AG04450 (cell line): ENCODE measurements at regions not wholly inside any gene's neighbourhood (a gene's known extent, or its start where the extent isn't known, plus 50 kb on each side); places are given as distances from the start of the nearest gene placed in this dataset.

Source experiments
- CTCF ChIA-PET: fragments of 300-600, 350-600 bp; formaldehyde crosslinking; extraction: SDS; loops from one replicate; lab custom pipeline; 2022; ENCODE audit warnings: antibody characterized with exemption, inconsistent platforms; lab: Charles Lee
- POLR2A ChIA-PET: fragments of 350-600 bp; formaldehyde crosslinking; extraction: SDS; loops from one replicate; lab custom pipeline; 2021; ENCODE audit warnings: antibody characterized with exemption, inconsistent platforms; lab: Yijun Ruan, JAX
- DNase-seq: peaks from one replicate; pipeline ENCODE4 v3.0.0-alpha.2; 2011; ENCODE audit warnings: low read depth, low spot score
- H3K27ac ChIP-seq: one replicate; pipeline ENCODE4 v1.5.1; 2012; ENCODE audit warnings: low read depth, low read length, control low read depth
- H3K27me3 ChIP-seq: one replicate; pipeline ENCODE4 v1.6.0; 2012; ENCODE audit warnings: low read length; ENCODE audit not compliant: control insufficient read depth, insufficient read depth
- H3K4me3 ChIP-seq: 2 replicates; pipeline ENCODE4 v1.5.1; 2011; ENCODE audit warnings: mild to moderate bottlenecking, low read depth, low read length, control low read depth
- H3K9me3 ChIP-seq: 2 replicates; pipeline ENCODE4 v1.5.1; 2012; ENCODE audit warnings: low read length; ENCODE audit not compliant: control insufficient read depth, insufficient read depth
- TF ChIP-seq, protein P1 (sequence below): IDR thresholded peaks from 2 replicates; pipeline ENCODE4 v1.5.1; 2011; ENCODE audit warnings: low read depth, low read length, control low read depth, inconsistent platforms

DNA sequence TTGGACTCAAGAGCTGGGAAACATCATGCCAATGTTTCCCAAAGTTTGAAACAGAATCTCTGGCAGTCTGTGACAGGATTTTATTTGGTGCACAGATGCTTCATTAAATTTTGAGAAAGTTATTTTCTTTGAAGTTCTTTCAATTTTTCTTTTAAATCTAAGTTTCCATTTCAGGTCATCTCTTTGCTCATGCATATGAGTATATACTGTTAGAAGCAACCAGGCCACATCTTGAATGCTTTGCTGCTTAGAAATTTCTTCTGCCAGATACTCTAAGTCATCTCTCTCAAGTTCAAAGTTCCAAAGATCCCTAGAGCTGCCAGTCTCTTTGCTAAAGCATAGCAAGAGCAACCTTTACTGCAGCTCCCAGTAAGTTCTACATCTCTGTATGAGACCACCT is 59.1 kb upstream of the CCDC28A start:
- Histone ChIP-seq H3K9me3 (0 out of 2 replicates have a peak, but pooled peaks cover 3% of the 10 kb centered on the region), H3K27ac (no peak overlapping the region), H3K4me3 (no peak overlapping the region), H3K27me3 (peaks cover 10% of the 10 kb centered on the region)
- TF ChIP-seq, protein P1, sequence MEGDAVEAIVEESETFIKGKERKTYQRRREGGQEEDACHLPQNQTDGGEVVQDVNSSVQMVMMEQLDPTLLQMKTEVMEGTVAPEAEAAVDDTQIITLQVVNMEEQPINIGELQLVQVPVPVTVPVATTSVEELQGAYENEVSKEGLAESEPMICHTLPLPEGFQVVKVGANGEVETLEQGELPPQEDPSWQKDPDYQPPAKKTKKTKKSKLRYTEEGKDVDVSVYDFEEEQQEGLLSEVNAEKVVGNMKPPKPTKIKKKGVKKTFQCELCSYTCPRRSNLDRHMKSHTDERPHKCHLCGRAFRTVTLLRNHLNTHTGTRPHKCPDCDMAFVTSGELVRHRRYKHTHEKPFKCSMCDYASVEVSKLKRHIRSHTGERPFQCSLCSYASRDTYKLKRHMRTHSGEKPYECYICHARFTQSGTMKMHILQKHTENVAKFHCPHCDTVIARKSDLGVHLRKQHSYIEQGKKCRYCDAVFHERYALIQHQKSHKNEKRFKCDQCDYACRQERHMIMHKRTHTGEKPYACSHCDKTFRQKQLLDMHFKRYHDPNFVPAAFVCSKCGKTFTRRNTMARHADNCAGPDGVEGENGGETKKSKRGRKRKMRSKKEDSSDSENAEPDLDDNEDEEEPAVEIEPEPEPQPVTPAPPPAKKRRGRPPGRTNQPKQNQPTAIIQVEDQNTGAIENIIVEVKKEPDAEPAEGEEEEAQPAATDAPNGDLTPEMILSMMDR, result no peak
- CTCF ChIA-PET, result interaction anchor here (1.6 kb wide), 1 partner anchor 11 kb away, joined by 4 read pairs; no protein-coding TSS in a partner anchor
- DNase-seq, result no peak
- POLR2A ChIA-PET, result no interaction called here

DNA sequence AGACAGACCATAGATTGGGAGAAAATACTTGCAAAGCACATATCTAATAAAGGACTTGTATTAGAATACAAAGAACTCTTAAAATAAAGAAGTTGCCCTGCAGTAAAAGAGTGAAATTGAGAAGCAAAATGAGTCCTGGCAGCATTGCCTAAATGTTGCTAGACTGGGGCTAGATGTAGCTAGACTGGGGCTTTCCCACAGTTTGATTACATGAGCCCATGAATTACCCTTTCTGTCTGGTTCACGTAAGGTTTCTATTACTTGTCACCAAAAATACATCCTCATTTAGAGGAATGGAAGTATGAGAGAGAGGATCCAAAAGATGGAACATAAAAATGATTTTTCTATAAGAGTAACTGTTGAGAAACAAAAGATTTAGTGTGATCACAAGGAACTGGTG is 57.6 kb upstream of the CCDC28A start:
- H3K27ac ChIP-seq, result no peak overlapping the region
- POLR2A ChIA-PET, result no interaction called here
- peaks cover 10% of the 10 kb centered on the region for H3K27me3 ChIP-seq
- DNase-seq, result no peak
- H3K4me3 ChIP-seq, result no peak overlapping the region
- CTCF ChIA-PET, result interaction anchor here (0.5 to 1.3 kb wide), 2 partner anchors 8 to 25 kb away, joined by 4 read pairs; no protein-coding TSS in a partner anchor
- H3K9me3 ChIP-seq, result 0 out of 2 replicates have a peak, but pooled peaks cover 3% of the 10 kb centered on the region
- TF ChIP-seq, protein P1, result no peak

DNA sequence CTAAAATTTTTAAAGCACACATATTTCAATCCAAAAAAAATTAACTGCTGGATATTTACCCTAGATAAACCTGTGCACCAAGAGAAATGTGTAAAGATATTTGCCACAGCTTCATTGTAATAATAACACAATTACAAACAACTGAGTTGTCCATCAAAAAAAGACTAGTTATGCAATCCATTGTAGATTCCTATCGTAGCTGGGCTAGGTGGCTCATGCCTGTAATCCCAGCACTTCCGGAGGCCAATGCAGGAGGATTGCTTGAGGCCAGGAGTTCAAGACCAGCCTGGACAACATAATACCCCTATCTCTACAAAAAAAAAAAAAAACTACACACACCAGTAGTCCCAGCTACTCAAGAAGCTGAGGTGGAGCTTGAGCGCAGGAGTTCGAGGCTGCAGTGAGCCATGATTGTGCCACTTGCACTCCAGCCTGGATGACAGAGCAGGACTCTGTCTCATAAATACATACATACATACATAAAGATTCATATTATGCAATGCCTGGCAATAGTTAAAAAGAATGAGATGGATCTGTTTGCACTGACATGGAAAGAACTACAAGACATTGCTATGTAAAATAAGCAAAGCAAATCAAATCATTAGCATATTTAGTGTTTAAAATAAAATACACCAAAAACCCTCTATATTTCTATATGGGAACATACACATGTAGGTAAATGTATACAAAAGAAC is 56.5 kb upstream of the CCDC28A start:
- ChIA-PET CTCF (no interaction called here), POLR2A (no interaction called here)
- no peak for DNase-seq
- Histone ChIP-seq H3K27ac (no peak overlapping the region), H3K27me3 (peaks cover 5% of the 10 kb centered on the region), H3K4me3 (no peak overlapping the region), H3K9me3 (no peaks in the 10 kb centered on the region)
- TF ChIP-seq, protein P1, result no peak

- Histone ChIP-seq H3K27me3 (peaks cover 2% of the 10 kb centered on the region), H3K4me3 (no peak overlapping the region), H3K9me3 (no peaks in the 10 kb centered on the region), H3K27ac (no peak overlapping the region)
- DNase-seq, result no peak
- ChIA-PET POLR2A (interaction anchor here (0.6 to 1.2 kb wide), 3 partner anchors 26 to 195 kb away, joined by 3 to 4 read pairs (median 3); no protein-coding TSS in a partner anchor), CTCF (interaction anchor here (1.2 kb wide), 1 partner anchor 130 kb away, joined by 3 read pairs; no protein-coding TSS in a partner anchor)
- TF ChIP-seq, protein P1, result no peak
Measured at GRCh38 chr6:138719011-138719635, 54.4 kb upstream of the CCDC28A start.

DNA sequence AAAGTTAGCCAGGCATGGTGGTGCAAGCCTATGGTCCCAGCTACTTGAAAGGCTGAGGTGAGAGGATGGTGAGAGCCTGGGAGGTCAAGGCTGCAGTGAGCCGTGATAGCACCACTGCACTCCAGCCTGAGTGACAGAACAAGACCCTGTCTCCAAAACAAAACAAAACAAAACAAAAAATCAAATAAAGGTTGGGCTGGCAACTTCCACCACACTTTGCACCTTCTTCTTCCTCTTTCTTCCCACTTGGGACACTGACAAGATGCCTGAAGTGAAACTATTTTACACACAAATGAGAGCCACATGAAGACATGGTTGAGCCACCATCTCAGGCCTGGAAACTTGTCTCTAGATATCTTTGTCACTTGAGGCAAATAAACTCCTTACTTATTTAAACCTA is 53.8 kb upstream of the CCDC28A start:
- Histone ChIP-seq H3K9me3 (no peaks in the 10 kb centered on the region), H3K4me3 (no peak overlapping the region), H3K27ac (no peak overlapping the region), H3K27me3 (peaks cover 2% of the 10 kb centered on the region)
- CTCF ChIA-PET, result interaction anchor here (1.2 kb wide), 1 partner anchor 131 kb away, joined by 3 read pairs; no protein-coding TSS in a partner anchor
- TF ChIP-seq, protein P1, result no peak
- POLR2A ChIA-PET, result interaction anchor here (1.2 kb wide), 1 partner anchor 27 kb away, joined by 4 read pairs; no protein-coding TSS in a partner anchor
- DNase-seq, result no peak
